ENCODE measurements at regions not wholly inside any gene's neighbourhood (a gene's known extent, or its start where the extent isn't known, plus 50 kb on each side); places are given as distances from the start of the nearest gene placed in this dataset.

DNA sequence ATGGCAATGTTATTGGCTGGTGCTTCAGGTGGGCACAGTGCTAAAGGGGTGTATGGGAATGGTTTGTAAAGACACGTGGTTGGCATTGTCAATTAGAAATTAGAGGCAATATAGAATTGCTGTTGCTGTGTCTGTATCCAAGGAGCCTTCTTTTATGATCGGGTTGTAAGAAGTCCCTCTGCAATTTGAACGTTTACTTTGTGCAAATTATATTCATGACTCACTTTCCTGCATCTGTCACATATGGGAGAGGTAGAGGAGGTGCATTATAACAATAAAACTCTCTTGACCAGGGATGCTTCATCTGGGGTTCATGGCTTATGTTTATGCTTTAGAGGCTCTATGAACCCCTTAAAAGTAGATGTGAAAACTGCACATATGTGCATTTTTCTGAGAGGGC is 130.4 kb upstream of the DNAH14 start:
- TF ChIP-seq POLR2A (IDR thresholded peaks at IDR 0.05; ENCODE audit: low read depth, low read length) (no peak), TAF1 (IDR thresholded peaks at IDR 0.05; ENCODE audit: borderline replicate concordance, low read depth, low read length) (no peak), POLR2AphosphoS5 (IDR thresholded peaks at IDR 0.05; ENCODE audit: low read depth, low read length) (no peak)
